ENCODE measurements at regions not wholly inside any gene's neighbourhood (a gene's known extent, or its start where the extent isn't known, plus 50 kb on each side); places are given as distances from the start of the nearest gene placed in this dataset.
A peak's percentile ranks its signal among the peaks of the same experiment; 100 is the strongest.

DNA sequence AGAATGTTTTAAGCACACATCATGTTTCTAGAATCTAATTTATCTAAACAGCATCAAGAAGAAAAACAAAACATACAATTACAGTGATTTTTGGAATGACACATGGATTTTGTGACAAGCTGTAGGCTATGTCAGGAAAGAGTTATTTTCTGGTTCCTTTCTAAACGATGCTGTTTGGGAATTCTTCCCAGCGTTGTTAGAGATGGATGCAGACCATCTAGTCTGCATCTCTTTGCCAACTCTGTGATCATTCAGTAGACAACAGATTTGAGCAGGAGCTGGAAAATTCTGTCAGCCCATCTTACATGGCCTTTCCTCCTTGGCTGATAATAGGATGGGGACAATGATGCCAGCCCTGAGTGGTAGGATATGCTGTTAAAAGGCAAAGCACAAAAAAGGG is 295.7 kb upstream of the TRPC7 start:
- peak; percentile 32 for DNase-seq (ENCODE audit: low spot score)
- in situ Hi-C loops (cut with HindIII; ENCODE audit: low sequenced_read_pairs): no loop called here

DNA sequence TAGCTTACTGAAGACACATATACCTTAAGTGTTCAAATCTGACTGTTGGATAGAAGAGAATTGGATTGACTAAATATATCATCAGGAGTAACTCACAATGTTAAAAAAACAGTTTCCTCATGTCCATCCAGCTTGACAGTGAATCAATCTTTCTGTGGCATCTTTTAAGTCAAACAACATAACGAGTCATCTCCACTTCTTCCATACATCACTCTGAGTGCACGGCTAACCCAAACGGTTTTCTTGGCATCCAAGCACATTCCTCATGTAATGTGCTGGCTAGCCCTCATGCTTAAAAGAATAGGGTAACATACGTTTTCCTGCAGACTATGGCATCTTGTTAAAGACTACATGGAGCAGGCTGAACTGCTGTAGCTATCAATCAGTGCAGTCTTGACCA is 291.5 kb upstream of the TRPC7 start:
- in situ Hi-C loops (cut with HindIII; ENCODE audit: low sequenced_read_pairs): no loop called here
- DNase-seq (ENCODE audit: low spot score): no peak

DNA sequence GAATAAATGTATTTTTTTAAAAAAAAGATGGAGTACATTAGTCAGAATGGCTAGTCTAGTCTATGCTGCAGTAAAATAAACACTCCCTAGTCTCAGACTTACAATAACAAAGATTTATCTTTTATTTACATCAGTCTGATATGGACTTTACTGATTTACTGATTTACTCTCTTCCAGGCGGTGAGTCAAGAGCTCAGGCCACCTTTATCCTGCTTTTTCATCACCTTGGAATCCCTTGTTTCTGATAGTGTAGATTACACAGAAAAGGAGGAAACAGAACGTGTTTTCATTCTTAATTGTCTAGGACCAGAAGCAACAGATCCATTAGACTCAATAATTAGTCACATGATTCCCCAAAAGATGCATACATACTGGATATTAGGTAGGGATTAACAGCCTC is 290.1 kb upstream of the TRPC7 start:
- in situ Hi-C loops (cut with HindIII; ENCODE audit: low sequenced_read_pairs): no loop called here
- DNase-seq (ENCODE audit: low spot score): no peak

DNA sequence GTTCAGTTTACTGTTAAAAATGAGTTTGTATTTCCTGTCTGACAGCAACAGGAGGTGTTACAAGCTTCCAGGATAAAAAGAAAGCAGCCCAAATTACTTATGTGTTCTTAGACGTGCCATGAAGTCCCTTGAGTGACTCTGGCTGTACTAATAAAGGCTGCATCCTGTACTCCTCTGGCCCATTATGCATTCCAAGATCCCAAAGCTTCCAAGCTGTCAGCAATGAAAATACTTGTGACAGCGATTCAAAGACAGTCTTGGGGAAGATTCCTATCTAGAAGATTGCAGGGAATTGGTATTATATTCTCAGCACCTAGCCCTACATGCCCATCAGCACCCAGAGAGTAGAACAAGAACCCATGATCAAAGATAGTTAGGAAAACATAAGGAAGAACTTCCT is 281.6 kb upstream of the TRPC7 start:
- in situ Hi-C loops (cut with HindIII; ENCODE audit: low sequenced_read_pairs): no loop called here
- no peak for DNase-seq (ENCODE audit: low spot score)

DNA sequence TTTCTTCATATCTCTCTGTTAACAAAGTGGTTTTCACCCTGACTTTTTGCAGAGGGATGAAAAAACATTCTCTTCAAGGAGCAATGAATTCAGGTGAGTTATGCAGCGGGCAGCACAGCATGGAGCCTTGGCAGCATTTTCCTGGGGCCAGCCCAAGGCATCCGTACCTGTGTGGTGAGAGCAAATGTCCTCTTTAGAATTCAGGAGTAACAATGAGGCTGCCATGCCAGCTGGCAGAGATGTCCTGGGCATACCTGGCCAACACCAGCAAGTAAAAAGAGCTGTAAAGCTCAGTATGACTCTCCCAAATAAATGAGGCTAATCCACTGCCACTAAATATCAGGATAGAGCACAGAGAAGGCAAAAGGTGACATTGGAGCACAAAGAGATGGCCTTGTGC is 277.6 kb upstream of the TRPC7 start:
- peak; percentile 97 for DNase-seq (ENCODE audit: low spot score)
- in situ Hi-C loops (cut with HindIII; ENCODE audit: low sequenced_read_pairs): no loop called here

DNA sequence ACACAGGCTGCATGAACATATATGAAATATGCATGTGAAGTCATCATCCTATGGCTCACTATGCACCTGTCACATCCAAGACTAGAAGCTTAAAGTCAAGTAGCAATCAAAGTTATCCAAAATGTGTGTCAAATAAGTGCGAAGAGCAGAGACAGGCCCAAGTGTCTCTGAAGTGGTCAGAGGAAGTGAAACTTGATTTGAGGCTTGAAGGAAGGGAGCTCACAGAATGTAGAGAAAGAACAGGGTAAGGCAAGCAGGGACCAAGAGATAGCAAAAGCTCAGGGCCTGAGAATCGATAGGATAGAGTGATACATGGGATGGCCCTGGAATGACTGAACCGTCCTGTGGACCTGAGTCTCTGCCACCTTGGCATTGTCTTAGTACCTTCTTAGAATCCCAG is 274.3 kb upstream of the TRPC7 start:
- in situ Hi-C loops (cut with HindIII; ENCODE audit: low sequenced_read_pairs): no loop called here
- no peak for DNase-seq (ENCODE audit: low spot score)

DNA sequence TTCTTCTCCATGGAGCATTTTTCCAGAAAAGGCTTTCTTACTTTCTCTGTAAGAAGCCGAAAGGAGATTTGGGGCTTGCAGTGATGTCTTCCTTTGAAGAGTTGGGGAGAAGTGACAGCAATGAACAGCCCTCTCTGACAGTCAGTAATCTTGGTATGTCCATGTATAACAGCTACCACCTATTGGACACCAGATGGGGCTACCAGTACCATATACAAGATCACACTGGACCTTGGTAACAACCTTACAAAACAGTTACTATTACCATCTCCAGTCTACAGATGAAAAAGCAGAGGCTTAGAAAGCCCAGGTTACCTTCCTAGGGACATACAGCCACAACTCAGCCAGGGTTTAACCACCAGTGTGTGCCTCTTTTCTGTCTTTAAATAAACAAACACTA is 272.7 kb upstream of the TRPC7 start:
- in situ Hi-C loops (cut with HindIII; ENCODE audit: low sequenced_read_pairs): no loop called here
- DNase-seq (ENCODE audit: low spot score): no peak

DNA sequence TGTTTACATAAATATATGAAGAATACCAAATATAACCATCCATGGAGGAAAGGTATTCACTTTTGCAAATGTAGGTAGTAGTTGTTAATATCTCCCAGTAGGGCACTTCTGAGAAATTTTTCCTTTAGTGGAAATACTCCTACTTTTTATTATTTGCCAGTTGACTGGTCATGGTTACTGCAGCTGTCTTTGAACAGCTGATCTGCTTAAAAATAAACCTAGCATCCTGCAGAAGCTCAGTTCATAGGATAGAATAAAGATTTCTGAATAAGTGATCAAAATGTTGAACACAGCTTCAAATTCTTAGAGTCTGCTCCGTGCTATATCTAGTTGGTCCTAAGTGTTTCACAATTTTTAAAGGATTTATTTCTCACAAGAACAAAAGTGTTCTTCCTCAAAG is 270.7 kb upstream of the TRPC7 start:
- in situ Hi-C loops (cut with HindIII; ENCODE audit: low sequenced_read_pairs): no loop called here
- no peak for DNase-seq (ENCODE audit: low spot score)

DNA sequence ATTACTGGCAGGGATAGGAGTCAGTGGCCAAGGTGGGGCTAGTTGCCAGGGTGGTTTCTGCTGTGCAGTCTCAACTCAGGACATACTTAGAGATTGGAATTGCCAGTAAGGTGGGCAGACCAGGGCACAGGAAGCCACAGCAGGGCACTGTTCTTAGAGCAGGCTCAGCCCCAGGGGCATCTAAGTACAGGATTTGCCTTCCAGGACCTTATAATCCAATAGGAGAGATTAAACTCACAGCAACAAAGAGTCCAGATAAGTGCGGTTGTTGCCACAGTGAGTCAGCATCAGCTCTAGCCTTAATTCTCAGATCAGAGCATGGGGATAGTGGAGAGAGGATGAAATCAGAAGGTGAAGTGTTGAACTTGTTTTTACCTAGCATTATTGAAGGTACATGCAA is 265.8 kb upstream of the TRPC7 start:
- DNase-seq (ENCODE audit: low spot score): no peak
- in situ Hi-C loops (cut with HindIII; ENCODE audit: low sequenced_read_pairs): no loop called here

DNA sequence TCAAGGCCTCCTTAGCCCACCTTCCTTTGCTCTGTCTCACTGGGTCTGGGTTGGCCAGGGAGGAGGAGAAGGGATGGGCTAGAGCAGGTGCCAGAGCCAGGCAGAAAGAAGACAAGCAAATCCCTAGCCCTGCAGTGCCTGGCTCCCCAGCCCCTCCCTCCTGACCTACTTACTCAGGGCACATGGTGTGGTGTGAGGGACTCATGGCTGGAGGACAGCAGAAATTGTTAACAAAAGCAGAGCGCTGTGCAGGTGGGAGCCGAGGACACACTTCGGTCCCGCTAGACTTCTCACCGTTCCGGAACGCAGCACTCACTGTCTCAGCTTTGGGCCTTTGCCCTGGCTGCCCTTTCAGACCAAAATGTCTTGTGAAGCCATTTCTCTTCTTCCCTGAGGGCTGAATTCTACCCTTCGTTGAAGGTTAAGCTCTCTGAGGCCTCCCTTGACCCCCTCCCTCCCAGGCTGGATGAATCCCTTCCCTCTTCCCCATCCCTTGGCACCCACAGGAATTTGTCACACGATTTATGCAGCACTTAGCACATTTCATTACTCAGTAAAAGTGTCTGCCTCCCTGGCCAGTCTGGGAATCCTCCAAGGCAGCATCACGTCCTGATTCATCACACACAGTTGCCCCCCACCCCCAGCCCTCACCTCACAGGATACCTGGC is 263.9 kb upstream of the TRPC7 start:
- in situ Hi-C loops (cut with HindIII; ENCODE audit: low sequenced_read_pairs): no loop called here
- DNase-seq (ENCODE audit: low spot score): peak; percentile 98

DNA sequence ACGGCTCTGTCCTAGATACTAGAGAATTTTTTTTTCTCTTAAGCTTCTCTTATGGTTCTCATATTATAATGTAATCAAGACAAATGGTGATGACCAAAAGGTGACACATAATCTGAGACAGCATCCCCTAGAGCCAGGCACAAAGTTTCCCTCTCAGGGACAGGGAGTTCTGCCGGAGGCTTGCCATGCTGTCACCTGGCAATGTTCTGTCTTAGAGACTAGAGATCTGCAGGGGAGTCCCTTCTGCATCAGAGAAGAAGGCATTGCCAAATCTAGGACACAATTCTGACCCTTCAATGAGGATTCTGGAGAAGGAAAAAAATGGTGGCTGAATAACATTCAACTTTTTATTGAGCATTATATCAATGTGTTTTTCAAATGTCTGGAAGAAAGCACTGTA is 261.2 kb upstream of the TRPC7 start:
- in situ Hi-C loops (cut with HindIII; ENCODE audit: low sequenced_read_pairs): no loop called here
- peak; percentile 84 for DNase-seq (ENCODE audit: low spot score)

DNA sequence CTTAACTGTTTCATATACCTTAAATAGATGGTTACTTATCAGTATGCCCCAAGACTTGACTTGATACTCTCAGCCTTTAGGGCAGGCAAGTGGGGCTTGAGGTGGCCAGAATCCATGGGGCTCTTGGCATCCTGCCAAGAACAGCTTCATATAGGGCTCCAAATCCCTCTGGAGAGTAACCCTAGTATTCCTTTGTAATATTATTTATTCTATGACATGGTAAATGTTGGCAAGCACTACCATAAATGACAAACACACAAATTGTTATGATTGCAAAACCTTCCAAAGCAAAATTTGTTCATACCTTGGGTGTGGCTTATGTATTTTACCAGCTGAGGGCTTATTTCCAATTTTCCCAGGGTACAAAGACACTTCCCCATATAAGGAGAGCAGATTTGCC is 257.4 kb upstream of the TRPC7 start:
- DNase-seq (ENCODE audit: low spot score): no peak

DNA sequence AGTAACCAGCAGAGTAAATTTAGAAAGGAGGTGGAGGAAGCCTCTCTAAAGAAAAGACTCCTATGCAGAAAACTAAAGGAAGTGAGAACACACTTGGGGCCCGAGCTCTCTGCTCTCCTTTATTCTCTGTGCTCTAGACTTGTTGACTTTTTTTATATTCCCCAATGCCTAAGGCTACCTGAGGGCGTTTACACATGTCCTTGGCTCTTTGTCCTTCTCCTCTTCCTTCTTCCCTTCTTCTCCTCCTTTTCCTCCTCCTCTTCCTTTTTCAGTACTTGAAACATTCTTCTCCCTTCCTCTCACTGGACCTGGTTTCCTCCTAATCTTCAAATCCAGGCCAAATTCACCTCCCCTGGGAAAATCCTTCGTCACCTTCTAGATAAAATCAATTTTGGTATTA is 256.4 kb upstream of the TRPC7 start:
- no peak for DNase-seq (ENCODE audit: low spot score)

More for the DNA sequence above, 257.4 kb upstream of the TRPC7 start:
- in situ Hi-C loops (cut with HindIII; ENCODE audit: low sequenced_read_pairs): no loop called here

DNA sequence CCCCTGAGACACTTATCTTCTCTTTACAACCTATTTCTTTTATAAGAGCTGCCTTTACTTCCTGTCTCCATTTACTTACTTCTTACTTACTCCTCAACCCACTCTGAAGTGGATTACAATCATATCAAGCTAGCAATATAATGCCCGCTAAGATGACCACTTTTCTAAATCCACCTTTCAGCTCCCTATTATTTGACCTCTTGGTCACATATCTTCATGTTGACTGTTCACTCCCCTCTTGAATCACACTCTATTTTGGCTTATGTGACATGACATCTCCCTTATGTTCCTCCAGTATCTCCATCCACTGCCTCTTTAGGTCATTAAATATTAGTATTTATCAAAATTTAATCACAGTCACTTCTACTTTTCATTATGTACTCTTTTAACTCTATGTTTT is 255.3 kb upstream of the TRPC7 start:
- in situ Hi-C loops (cut with HindIII; ENCODE audit: low sequenced_read_pairs): no loop called here
- DNase-seq (ENCODE audit: low spot score): no peak

More for the DNA sequence above, 256.4 kb upstream of the TRPC7 start:
- in situ Hi-C loops (cut with HindIII; ENCODE audit: low sequenced_read_pairs): no loop called here

DNA sequence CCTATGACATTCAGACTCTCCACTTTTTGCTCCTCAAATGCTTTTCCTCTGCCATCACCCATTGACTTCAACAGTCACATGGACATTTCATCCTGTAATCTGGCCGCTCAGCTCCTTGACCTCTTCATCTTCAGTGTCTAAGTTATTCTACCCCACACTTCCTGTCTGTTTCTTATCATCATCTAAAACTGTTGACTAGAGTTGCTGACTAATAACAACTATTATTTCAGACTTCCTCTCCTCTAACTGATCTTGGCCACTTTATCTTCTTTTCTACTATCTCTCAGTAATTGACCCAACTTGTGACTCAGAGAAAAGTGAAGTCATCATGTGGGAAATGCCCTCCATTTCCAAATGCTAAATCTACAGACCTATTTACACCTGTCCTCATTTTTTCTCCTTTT is 254.7 kb upstream of the TRPC7 start:
- no peak for DNase-seq (ENCODE audit: low spot score)
- in situ Hi-C loops (cut with HindIII; ENCODE audit: low sequenced_read_pairs): no loop called here

DNA sequence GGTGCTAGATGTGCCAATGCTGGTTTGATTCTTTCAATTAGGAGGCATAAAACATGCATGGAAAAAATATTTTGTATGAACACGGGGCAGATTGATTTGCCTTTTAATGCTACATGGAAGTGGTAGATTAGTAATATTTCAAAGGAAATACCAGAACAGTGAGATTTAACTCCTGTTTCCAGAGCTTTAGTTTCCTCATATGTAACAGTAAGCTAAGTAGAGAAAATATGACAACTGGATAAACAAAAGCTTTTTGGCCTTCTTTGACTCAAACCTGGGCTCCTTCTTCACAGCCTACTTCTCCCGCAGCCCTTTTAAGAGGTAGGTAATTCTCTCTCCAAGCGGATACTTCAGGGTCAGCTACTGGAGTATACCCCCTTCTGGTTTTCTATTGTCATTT is 254.2 kb upstream of the TRPC7 start:
- in situ Hi-C loops (cut with HindIII; ENCODE audit: low sequenced_read_pairs): no loop called here

DNA sequence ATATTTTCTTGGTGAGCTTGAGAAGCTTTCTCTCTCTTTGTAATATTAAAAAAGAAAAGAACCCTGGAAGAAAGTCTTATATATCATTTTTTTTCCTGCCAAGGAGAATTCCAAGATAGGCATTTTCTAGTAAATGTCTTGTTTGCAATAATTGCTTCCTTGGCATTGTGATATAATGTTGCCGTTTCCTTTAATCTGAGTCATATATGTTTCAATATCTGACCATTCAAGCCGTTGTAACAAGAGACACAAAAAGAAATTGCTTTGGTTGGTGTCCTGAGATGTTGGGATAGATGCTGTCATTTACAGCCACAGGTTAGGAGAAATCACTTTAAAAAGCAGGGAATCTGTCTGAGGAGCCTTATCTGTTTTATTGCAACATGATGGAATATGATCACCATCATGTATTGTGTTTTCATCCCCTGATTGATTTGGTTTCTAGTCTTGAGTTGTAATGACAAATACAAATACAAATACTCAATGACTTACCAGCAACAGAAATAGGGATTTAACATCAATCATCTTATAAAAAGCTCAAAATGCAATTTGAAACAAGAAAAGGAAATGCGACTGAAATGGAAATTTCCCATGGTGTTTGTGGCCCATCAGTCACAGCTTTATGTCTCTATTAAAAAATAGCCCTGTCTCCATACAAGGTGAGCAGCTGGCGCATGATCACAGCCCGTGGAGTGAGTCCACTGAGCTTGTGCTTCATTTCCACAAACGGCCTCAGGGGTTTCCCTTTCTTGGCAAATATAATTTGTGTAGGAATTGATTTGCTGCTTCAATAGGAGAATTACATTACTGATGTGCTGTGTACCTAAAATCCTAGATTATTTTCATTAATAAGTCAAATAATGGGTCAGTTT is 250.1 kb upstream of the TRPC7 start:
- in situ Hi-C loops (cut with HindIII; ENCODE audit: low sequenced_read_pairs): no loop called here
- DNase-seq (ENCODE audit: low spot score): peak; percentile 20

More for the DNA sequence above, 254.2 kb upstream of the TRPC7 start:
- DNase-seq (ENCODE audit: low spot score): no peak

DNA sequence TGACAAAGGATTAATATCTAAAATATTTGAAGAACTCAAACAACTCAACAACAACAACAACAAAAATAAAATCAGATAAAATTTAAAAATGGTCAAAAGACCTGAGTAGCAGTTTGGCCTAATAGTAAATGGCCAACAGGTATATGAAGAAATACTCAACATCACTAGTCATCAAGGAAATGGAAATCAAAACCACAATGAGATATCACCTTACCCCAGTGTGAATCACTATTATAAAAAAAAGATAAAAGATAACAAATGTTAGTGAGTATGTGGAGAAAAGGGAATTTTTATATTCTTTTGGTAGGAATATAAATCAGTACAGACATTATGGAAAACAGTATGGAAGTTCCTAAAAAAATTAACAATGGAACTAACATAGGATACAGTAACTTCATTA is 247.9 kb upstream of the TRPC7 start:
- no peak for DNase-seq (ENCODE audit: low spot score)
- in situ Hi-C loops (cut with HindIII; ENCODE audit: low sequenced_read_pairs): no loop called here

DNA sequence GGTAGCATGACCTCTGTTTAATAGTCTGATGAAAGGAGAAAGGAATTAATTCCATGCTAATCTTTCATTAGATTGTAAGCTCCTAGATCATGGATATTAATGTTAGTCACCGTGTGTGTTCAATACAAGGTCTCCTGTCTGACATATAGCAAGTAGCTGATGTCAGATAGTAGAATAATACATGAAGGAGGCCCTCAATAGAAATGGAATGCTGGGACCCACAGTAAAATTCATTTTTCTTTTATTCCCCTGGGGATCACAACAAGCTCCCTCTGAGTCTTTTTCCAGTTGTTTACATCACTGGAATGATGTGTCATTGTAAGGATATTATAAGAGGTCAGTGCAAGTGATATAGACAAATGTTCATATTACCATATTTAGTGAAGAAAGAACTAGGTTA is 240.3 kb upstream of the TRPC7 start:
- in situ Hi-C loops (cut with HindIII; ENCODE audit: low sequenced_read_pairs): no loop called here
- DNase-seq (ENCODE audit: low spot score): no peak

DNA sequence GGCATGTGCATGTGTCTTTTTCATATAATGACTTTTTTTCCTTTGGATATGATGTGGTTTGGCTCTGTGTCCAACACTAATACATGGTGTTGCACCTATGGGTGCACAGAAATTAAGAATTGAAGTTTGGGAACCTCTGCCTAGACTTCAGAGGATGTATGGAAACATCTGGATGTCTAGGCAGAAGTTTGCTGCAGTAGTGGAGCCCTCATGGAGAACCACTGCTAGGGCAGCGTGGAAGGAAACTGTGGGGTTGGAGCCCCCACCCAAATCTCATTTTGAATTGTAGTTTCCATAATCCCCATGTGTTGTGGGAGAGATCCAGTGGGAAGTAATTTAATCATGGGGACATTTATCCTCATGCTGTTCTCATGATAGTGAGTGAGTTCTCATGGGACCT is 235.0 kb upstream of the TRPC7 start:
- in situ Hi-C loops (cut with HindIII; ENCODE audit: low sequenced_read_pairs): no loop called here
- no peak for DNase-seq (ENCODE audit: low spot score)

Data from G401 (cell line).